HT-29 (cell line): ENCODE measurements at regions not wholly inside any gene's neighbourhood (a gene's known extent, or its start where the extent isn't known, plus 50 kb on each side); places are given as distances from the start of the nearest gene placed in this dataset.

Source experiments
- DNase-seq: peaks from one replicate; pipeline ENCODE4 v3.0.0-alpha.2; 2015; ENCODE audit warnings: low spot score

DNA sequence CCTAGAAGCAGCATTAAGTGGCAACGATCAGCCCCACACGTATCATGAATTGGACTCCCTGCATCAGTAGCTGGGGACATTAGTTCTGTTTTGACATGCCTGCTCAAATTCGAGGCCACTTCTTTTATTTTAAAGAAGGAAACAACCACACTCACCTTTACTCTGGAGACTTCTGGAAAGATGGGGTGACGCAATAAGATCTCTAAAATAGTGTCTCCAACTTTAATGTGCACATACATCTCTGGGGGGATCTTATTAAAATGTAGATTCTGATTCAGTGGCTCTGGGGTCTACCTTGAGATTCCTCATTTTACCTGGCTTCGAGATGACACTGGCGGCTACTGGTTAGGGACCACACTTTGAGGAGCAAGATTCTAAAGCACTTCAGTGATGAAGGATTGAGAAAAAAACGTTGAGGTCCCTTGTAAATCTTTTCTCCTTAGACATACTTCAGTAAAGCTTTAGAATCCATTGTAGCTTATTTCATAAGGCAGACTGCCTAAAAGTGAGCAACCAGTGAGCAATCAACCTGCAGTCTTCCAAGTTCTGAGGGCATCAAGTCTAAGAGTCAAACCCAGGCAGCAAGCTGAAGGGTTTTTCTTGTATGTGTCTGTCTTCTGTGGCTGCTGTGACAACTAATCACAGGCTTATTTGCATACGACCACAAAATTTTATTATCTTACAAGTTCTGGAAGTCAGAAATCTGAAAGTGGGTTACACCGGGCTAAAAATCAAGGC, 718.6 kb upstream of the TBX3 start:
- no peak for DNase-seq

GRCh38 chr12:115401761-115402160, 717.8 kb upstream of the TBX3 start:
- DNase-seq = no peak

- no peak for DNase-seq
Measured at GRCh38 chr12:115400011-115400410, 716.0 kb upstream of the TBX3 start.

DNA sequence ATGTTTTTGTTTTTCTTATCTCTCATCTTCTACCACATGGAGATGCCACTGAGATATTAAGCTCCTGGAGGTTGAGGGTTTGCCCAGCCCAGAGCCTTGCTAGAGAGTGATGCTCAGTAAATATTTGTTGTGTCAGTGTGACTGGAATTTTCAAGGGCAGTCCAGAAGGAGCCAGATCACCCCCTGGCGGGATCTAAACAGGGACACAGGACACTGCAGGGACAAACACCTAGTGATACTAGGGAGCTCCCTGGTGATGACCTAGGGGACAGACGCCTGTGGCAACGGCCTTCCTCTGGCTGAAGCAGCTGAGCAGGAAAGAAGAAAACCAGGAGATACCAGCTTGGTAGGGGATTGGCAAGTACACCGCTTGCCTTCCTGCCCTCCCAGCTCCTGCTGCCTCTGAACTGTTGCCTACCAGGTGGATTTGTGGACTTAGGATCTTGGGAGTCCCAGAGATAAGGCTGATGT, 714.4 kb upstream of the TBX3 start:
- DNase-seq = peak; percentile 80

GRCh38 chr12:115396567-115396966, 712.6 kb upstream of the TBX3 start:
- no peak for DNase-seq

DNA sequence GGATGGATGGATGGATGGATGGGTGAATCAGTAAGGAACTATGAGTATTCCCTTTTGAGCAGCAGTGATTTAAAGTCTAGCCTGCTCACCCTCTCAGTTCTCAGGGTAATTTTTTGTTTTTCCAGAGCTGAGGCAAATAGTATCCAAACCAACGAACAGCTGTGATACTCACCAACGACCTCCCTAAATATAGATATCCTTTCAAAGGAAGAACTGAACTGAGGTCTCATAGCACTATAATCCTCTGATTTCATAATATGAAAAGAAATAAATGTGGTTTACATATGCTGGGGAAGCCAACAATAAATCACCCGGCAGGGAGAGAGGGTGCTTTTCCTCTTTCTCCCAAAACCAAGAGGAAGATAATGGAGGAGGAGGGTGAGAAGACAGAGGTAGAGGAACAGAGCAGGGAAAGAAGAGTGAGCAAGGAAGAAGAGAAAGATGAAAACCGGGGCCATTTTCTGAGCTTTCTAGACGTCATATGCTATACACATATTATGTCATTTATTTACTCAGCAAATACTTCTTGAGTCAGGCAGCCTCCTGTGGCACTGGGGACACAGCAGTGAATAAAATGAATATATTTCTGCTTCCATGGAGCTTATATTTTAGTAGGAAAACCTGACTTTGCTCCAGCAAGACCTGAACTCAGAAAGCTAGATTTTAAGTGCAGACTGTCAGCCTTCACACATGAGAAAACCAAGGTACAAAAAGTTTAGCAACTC, 710.7 kb upstream of the TBX3 start:
- DNase-seq = peak; percentile 31

DNA sequence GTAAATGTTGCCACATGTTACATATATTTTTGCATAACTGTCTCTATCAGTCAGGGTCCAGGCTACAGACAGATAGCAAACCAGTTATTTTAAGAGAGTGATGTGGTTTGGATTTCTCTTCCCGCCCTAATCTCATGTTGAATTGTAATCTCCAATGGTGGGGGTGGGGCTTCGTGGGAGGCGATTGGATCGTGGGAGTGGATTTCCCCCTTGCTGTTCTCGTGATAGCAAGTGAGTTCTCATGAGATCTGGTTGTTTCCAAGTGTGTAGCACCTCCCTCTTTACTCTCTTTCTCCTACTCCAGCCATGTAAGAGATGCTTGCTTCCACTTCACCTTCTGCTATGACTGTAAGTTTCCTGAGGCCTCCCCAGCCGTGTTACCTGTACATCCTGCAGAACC, 704.2 kb upstream of the TBX3 start:
- no peak for DNase-seq

GRCh38 chr12:115387467-115387901, 703.5 kb upstream of the TBX3 start:
- no peak for DNase-seq

- no peak for DNase-seq
Measured at GRCh38 chr12:115386946-115387345, 703.0 kb upstream of the TBX3 start.

GRCh38 chr12:115385141-115385540, 701.2 kb upstream of the TBX3 start:
- no peak for DNase-seq

GRCh38 chr12:115384391-115384790, 700.4 kb upstream of the TBX3 start:
- DNase-seq = no peak

GRCh38 chr12:115383668-115384067, 699.7 kb upstream of the TBX3 start:
- no peak for DNase-seq

DNA sequence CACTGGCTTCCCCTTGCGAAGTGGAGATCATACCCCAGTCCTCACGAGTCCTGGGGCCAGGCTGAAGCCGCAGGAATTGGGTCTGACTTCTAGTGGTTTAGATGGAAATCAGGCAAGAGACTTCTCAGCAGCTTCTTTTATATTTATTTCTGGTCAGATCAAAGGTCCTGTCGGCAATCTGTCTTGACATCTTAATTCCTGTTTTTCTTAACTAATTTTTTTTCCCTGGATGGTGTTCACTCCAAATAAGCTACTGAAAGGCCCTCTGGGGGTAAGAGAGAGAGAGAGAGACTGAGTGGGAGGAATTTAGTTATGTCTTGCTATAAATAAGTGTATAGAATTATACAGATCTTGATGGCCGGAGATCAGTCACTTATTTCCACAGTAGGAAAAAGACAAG, 698.7 kb upstream of the TBX3 start:
- no peak for DNase-seq

GRCh38 chr12:115380546-115381120, 696.7 kb upstream of the TBX3 start:
- DNase-seq = no peak

DNA sequence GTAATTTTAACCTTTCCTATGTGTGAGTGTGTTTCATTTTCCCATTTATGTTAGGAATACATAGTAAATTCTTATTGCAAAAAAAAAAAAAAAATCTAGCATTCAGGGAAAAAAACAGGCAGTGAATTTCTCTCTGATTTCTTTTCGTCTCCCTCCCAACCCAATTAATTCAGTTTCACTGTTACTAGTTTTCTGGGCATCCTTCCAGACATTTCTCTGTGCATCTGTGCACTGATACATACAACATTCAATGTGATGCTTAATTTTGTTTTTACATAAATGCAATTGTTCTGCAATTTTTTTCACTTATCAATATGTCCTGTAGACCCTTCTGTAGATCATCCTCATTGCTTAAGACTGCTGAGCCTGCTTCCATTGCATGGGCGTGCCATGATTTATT, 694.3 kb upstream of the TBX3 start:
- no peak for DNase-seq

DNA sequence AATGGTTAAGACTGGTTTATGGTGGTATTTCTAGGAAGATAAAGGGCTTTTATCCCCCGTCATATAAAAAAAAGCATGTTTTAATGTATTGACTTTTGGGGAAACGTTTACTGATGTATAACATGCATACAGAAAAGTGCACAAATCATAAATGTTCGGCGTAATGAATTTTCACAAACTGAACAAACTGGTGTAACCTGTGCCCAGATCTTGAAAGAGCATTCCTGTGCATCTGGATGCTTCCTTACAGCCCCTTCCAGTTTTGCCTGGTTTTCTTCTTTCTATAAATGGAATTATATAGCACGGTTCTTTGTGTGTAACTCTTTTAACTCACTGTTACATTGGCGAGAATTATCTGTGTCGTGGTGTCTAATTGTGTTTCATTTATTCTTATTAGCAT, 693.8 kb upstream of the TBX3 start:
- DNase-seq = no peak

- DNase-seq = no peak
Measured at GRCh38 chr12:115377230-115377629, 693.3 kb upstream of the TBX3 start.

DNA sequence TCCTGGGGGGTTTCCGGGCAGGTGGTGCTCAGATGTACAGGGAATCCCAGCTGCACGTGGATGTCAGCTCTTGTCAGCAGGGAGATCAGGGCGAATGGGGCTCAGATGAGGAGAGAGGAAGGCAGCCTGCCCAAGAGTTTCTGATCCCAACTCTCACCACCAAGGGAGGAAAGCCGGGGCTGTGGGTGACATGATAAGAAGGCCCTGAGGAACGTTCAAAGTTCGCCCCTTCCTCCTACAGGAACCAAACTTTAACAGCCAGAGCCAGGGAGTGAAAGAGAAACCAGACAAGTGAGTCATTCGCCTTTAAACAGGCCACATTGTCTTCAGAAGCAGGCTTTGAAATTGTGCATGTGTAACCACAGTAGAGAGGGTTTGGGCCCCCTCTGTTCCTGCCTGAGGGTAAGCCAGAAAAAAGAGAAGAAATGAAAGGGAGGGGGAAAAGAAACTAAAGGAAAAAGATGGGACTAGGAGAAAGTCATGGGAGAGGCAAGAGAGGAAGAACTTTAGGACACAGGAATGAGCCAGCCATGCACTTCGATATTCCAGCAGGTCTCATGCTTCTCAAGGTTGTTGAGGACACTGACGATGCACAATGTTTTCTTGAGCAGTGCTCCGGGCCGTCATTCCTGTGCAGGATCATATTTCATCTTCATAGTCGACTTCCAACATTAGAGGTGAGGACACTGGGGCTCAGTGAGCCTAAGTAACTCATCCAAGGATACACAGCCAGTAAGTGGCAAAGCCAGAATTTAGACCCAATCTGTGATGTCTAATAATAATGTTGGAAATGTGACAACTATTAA, 691.4 kb upstream of the TBX3 start:
- DNase-seq = peak; percentile 25

- no peak for DNase-seq
Measured at GRCh38 chr12:115374480-115375185, 690.7 kb upstream of the TBX3 start.

- no peak for DNase-seq
Measured at GRCh38 chr12:115371711-115372110, 687.7 kb upstream of the TBX3 start.

GRCh38 chr12:115370650-115371049, 686.7 kb upstream of the TBX3 start:
- DNase-seq = no peak
